HFFc6 (cell line): ENCODE measurements at regions not wholly inside any gene's neighbourhood (a gene's known extent, or its start where the extent isn't known, plus 50 kb on each side); places are given as distances from the start of the nearest gene placed in this dataset.

ENCODE experiments used
- DNase-seq: peaks from one replicate; pipeline ENCODE4 v3.0.0-alpha.2; 2018
- H3K27ac Mint-ChIP-seq: 2 replicates; pipeline ENCODE4 v1.8.0; 2020; ENCODE audit warnings: mild to moderate bottlenecking, mixed read lengths
- H3K27me3 Mint-ChIP-seq: 2 replicates; pipeline ENCODE4 v1.8.0; 2021; ENCODE audit warnings: mild to moderate bottlenecking, moderate library complexity, mixed read lengths; ENCODE audit not compliant: insufficient read depth
- H3K36me3 Mint-ChIP-seq: 2 replicates; pipeline ENCODE4 v1.8.0; 2021; ENCODE audit warnings: low read depth, mixed read lengths
- H3K4me1 Mint-ChIP-seq: 2 replicates; pipeline ENCODE4 v1.8.0; 2020; ENCODE audit warnings: low read depth, mixed read lengths
- H3K4me3 Mint-ChIP-seq: 2 replicates; pipeline ENCODE4 v1.8.0; 2020; ENCODE audit warnings: mild to moderate bottlenecking, moderate library complexity, mixed read lengths
- H3K9me3 Mint-ChIP-seq: 2 replicates; pipeline ENCODE4 v1.8.0; 2020; ENCODE audit warnings: mild to moderate bottlenecking, mixed read lengths
- CTCF ChIP-seq: fragments of 200-600 bp; sonication (generic); IDR thresholded peaks from 2 replicates; pipeline ENCODE4 v1.5.0; 2021; ENCODE audit warnings: antibody characterized with exemption, mild to moderate bottlenecking

- Mint-ChIP-seq H3K4me3 (no peak overlapping the region), H3K27me3 (no peaks in the 10 kb centered on the region), H3K4me1 (no peaks in the 10 kb centered on the region), H3K36me3 (no peaks in the 10 kb centered on the region), H3K9me3 (peaks cover 25% of the 10 kb centered on the region), H3K27ac (no peak overlapping the region)
- TF ChIP-seq CTCF: no peak
- no peak for DNase-seq
Observed at GRCh38 chr6:62393608-62394007, 107.6 kb upstream of the KHDRBS2 start.

GRCh38 chr6:62392291-62392690 lies 106.3 kb upstream of the KHDRBS2 start:
- no peaks in the 10 kb centered on the region for H3K36me3 Mint-ChIP-seq
- H3K4me3 Mint-ChIP-seq: no peak overlapping the region
- H3K27ac Mint-ChIP-seq: no peak overlapping the region
- peaks cover 27% of the 10 kb centered on the region for H3K9me3 Mint-ChIP-seq
- no peaks in the 10 kb centered on the region for H3K27me3 Mint-ChIP-seq
- no peak for TF ChIP-seq CTCF
- no peak for DNase-seq
- H3K4me1 Mint-ChIP-seq: no peaks in the 10 kb centered on the region

- Mint-ChIP-seq H3K36me3 (no peaks in the 10 kb centered on the region), H3K4me3 (no peak overlapping the region), H3K4me1 (no peaks in the 10 kb centered on the region), H3K9me3 (peaks cover 23% of the 10 kb centered on the region), H3K27ac (no peak overlapping the region), H3K27me3 (no peaks in the 10 kb centered on the region)
- no peak for TF ChIP-seq CTCF
- no peak for DNase-seq
Observed at GRCh38 chr6:62391358-62391757, 105.3 kb upstream of the KHDRBS2 start.

- H3K4me1 Mint-ChIP-seq: no peaks in the 10 kb centered on the region
- no peaks in the 10 kb centered on the region for H3K27me3 Mint-ChIP-seq
- TF ChIP-seq CTCF: no peak
- H3K36me3 Mint-ChIP-seq: no peaks in the 10 kb centered on the region
- no peak overlapping the region for H3K4me3 Mint-ChIP-seq
- no peak overlapping the region for H3K27ac Mint-ChIP-seq
- peaks cover 23% of the 10 kb centered on the region for H3K9me3 Mint-ChIP-seq
- no peak for DNase-seq
Observed at GRCh38 chr6:62390401-62390800, 104.4 kb upstream of the KHDRBS2 start.

- Mint-ChIP-seq H3K4me3 (no peak overlapping the region), H3K27ac (no peak overlapping the region), H3K27me3 (no peaks in the 10 kb centered on the region), H3K4me1 (no peaks in the 10 kb centered on the region), H3K9me3 (peaks cover 29% of the 10 kb centered on the region), H3K36me3 (no peaks in the 10 kb centered on the region)
- TF ChIP-seq CTCF: no peak
- no peak for DNase-seq
Observed at GRCh38 chr6:62371453-62372210, 85.6 kb upstream of the KHDRBS2 start.
